GM23338 (cell line): ENCODE measurements at regions not wholly inside any gene's neighbourhood (a gene's known extent, or its start where the extent isn't known, plus 50 kb on each side); places are given as distances from the start of the nearest gene placed in this dataset.

ENCODE experiments used
- CTCF ChIP-seq, 2 experiments: fragments of 200-600 bp in 1 of 2; sonication (generic) in 1 of 2; conservative IDR thresholded peaks; 2 replicates each; pipeline versions ENCODE4 v1.5.1 to v1.6.1; 2016 to 2017; ENCODE audit warnings: antibody characterized with exemption in 2 of 2, low read depth in 2 of 2, mild to moderate bottlenecking in 2 of 2, moderate library complexity in 1 of 2
- EZH2 ChIP-seq: fragments of 200-600 bp; sonication (generic); IDR thresholded peaks from one replicate; pipeline ENCODE4 v1.8.0; 2017; ENCODE audit warnings: antibody characterized with exemption, mild to moderate bottlenecking, low read depth; ENCODE audit not compliant: unreplicated experiment
- POLR2AphosphoS5 ChIP-seq: IDR thresholded peaks from 2 replicates; pipeline ENCODE4 v1.6.1; 2016; ENCODE audit warnings: antibody characterized with exemption, low read depth
- TF ChIP-seq, protein P1 (sequence below): IDR thresholded peaks from one replicate; pipeline ENCODE4 v1.6.1; 2018; ENCODE audit warnings: antibody characterized with exemption; ENCODE audit not compliant: unreplicated experiment

- TF ChIP-seq EZH2, result no peak
- TF ChIP-seq, protein P1, sequence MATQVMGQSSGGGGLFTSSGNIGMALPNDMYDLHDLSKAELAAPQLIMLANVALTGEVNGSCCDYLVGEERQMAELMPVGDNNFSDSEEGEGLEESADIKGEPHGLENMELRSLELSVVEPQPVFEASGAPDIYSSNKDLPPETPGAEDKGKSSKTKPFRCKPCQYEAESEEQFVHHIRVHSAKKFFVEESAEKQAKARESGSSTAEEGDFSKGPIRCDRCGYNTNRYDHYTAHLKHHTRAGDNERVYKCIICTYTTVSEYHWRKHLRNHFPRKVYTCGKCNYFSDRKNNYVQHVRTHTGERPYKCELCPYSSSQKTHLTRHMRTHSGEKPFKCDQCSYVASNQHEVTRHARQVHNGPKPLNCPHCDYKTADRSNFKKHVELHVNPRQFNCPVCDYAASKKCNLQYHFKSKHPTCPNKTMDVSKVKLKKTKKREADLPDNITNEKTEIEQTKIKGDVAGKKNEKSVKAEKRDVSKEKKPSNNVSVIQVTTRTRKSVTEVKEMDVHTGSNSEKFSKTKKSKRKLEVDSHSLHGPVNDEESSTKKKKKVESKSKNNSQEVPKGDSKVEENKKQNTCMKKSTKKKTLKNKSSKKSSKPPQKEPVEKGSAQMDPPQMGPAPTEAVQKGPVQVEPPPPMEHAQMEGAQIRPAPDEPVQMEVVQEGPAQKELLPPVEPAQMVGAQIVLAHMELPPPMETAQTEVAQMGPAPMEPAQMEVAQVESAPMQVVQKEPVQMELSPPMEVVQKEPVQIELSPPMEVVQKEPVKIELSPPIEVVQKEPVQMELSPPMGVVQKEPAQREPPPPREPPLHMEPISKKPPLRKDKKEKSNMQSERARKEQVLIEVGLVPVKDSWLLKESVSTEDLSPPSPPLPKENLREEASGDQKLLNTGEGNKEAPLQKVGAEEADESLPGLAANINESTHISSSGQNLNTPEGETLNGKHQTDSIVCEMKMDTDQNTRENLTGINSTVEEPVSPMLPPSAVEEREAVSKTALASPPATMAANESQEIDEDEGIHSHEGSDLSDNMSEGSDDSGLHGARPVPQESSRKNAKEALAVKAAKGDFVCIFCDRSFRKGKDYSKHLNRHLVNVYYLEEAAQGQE, result no peak
- no peak for TF ChIP-seq CTCF (conservative IDR thresholded peaks at IDR 0.05; ENCODE audit: low read depth in 2 of 2)
- TF ChIP-seq POLR2AphosphoS5, result no peak
Observed at GRCh38 chr6:132959639-132960326, 145.4 kb downstream of the RPS12 start.
